ENCODE measurements at regions not wholly inside any gene's neighbourhood (a gene's known extent, or its start where the extent isn't known, plus 50 kb on each side); places are given as distances from the start of the nearest gene placed in this dataset.

DNA sequence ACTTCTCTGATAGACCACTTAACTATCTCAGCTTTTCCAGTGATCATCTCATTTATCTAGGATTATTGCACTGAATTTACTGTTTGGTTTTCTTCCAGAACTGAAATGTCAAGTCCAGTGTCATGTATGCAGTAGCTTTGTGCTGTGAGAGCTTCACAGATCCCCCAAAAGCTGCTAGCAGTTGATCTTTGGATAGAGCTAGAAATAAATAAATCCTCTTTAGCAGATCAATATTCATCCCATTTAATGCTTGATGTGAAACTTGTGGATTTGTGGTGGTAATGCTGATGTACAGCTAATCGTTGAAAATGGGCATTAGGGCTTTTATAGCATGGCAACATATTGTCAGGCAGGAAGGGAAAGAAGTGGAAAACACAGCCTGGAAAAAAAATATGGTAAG lies 509.6 kb upstream of the FAM241A start:
- H3K4me1 ChIP-seq (replicated peaks) = no peaks in the 10 kb centered on the region
- TF ChIP-seq, protein P1, sequence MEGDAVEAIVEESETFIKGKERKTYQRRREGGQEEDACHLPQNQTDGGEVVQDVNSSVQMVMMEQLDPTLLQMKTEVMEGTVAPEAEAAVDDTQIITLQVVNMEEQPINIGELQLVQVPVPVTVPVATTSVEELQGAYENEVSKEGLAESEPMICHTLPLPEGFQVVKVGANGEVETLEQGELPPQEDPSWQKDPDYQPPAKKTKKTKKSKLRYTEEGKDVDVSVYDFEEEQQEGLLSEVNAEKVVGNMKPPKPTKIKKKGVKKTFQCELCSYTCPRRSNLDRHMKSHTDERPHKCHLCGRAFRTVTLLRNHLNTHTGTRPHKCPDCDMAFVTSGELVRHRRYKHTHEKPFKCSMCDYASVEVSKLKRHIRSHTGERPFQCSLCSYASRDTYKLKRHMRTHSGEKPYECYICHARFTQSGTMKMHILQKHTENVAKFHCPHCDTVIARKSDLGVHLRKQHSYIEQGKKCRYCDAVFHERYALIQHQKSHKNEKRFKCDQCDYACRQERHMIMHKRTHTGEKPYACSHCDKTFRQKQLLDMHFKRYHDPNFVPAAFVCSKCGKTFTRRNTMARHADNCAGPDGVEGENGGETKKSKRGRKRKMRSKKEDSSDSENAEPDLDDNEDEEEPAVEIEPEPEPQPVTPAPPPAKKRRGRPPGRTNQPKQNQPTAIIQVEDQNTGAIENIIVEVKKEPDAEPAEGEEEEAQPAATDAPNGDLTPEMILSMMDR (IDR thresholded peaks at IDR 0.05) = no peak
- TF ChIP-seq POLR2AphosphoS5 (IDR thresholded peaks at IDR 0.05) (no peak), POLR2A (IDR thresholded peaks at IDR 0.05) (no peak)
- intact Hi-C loops (cut with DNase I) = loop anchor here (5.0 kb wide), 1 partner anchor 397 kb away; no protein-coding TSS in a partner anchor
- no peaks in the 10 kb centered on the region for H3K9me3 ChIP-seq
- no peaks in the 10 kb centered on the region for H3K36me3 ChIP-seq
- no peak for DNase-seq (ENCODE audit: low spot score)
- H3K4me3 ChIP-seq = no peak overlapping the region
- no peaks in the 10 kb centered on the region for H3K27me3 ChIP-seq (replicated peaks; ENCODE audit: insufficient read depth)
- H3K27ac ChIP-seq = no peak overlapping the region
- WGBS = 80% methylated on average over 1 of the region's 1 CpG

DNA sequence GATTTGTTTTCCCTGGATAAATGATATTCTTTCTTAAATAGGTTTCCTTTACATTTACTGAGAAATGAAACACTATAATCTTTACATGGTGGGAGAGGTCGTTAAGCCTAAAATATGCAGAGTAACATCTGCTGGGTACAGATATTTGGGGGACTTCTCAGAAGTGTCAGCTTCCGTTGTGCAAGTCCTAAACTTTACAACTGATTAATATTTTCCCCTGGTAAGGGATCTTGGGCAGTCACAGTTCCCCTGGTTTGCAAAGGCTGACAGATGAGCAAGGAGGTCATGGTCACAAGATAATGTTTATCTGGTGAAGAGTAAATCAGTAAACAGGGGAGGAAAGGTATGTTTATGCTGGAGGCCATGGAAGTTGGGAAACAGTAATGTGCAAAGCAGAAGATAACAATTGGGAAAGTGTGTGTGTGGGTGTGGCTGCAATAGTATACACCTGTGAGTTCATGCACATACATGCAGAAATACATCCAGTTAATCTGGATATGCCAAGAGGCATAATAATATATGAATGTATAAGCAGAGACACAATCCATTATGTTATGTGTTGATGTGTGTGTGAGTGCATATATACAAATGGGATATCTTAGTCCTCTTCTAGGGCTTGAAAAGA lies 508.2 kb upstream of the FAM241A start:
- TF ChIP-seq POLR2A (IDR thresholded peaks at IDR 0.05) = no peak
- no peak for TF ChIP-seq POLR2AphosphoS5 (IDR thresholded peaks at IDR 0.05)
- TF ChIP-seq, protein P1 (IDR thresholded peaks at IDR 0.05) = no peak
- no peak for DNase-seq (ENCODE audit: low spot score)
- H3K4me3 ChIP-seq = no peak overlapping the region
- H3K4me1 ChIP-seq (replicated peaks) = no peaks in the 10 kb centered on the region
- no peaks in the 10 kb centered on the region for H3K27me3 ChIP-seq (replicated peaks; ENCODE audit: insufficient read depth)
- 25% methylated on average over 2 of the region's 2 CpGs for WGBS
- H3K9me3 ChIP-seq = no peaks in the 10 kb centered on the region
- no peak overlapping the region for H3K27ac ChIP-seq
- intact Hi-C loops (cut with DNase I) = loop anchor here (5.0 kb wide), 1 partner anchor 395 kb away; no protein-coding TSS in a partner anchor
- no peaks in the 10 kb centered on the region for H3K36me3 ChIP-seq

DNA sequence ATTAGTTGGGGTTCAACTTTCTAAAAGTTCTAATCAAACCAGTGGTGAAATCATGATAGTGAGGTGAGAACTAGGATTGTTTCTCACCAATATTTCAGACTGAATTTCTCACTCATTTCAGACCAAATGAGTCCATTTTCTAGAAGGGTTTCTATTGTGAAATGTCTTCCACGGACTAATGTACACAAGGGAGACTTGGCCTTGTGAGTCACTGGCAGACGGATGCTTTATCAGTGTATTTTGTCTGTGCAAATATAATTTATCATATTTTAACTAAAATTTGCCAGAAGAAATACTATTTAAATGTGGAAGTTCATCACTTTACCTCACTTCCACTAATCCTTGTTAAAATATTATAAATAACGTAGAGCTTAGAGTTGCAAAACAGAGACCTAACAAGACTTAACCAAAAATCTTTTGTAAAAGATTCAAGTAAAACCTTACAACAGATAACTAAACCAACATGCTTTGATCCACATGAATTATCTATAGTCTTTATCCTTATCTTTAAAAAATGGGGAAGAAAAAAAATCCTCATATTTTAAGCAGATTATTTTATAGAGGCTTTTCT lies 506.0 kb upstream of the FAM241A start:
- WGBS = 54% methylated on average over 3 of the region's 3 CpGs
- Histone ChIP-seq H3K4me1 (replicated peaks) (no peaks in the 10 kb centered on the region), H3K27me3 (replicated peaks; ENCODE audit: insufficient read depth) (no peaks in the 10 kb centered on the region), H3K9me3 (no peaks in the 10 kb centered on the region), H3K4me3 (no peak overlapping the region), H3K36me3 (no peaks in the 10 kb centered on the region), H3K27ac (no peak overlapping the region)
- intact Hi-C loops (cut with DNase I) = loop anchor here (5.0 kb wide), 1 partner anchor 393 kb away; no protein-coding TSS in a partner anchor
- TF ChIP-seq, protein P1 (IDR thresholded peaks at IDR 0.05) = no peak
- TF ChIP-seq POLR2AphosphoS5 (IDR thresholded peaks at IDR 0.05) (no peak), POLR2A (IDR thresholded peaks at IDR 0.05) (no peak)
- no peak for DNase-seq (ENCODE audit: low spot score)

GRCh38 chr4:111639876-111640275 lies 505.4 kb upstream of the FAM241A start:
- TF ChIP-seq, protein P1 (IDR thresholded peaks at IDR 0.05) = no peak
- TF ChIP-seq POLR2A (IDR thresholded peaks at IDR 0.05) (no peak), POLR2AphosphoS5 (IDR thresholded peaks at IDR 0.05) (no peak)
- Histone ChIP-seq H3K4me1 (replicated peaks) (no peaks in the 10 kb centered on the region), H3K27ac (no peak overlapping the region), H3K36me3 (no peaks in the 10 kb centered on the region), H3K27me3 (replicated peaks; ENCODE audit: insufficient read depth) (no peaks in the 10 kb centered on the region), H3K9me3 (no peaks in the 10 kb centered on the region), H3K4me3 (no peak overlapping the region)
- WGBS = 24% methylated on average over 6 of the region's 6 CpGs
- intact Hi-C loops (cut with DNase I) = loop anchor here (5.0 kb wide), 2 partner anchors 217 to 392 kb away; no protein-coding TSS in a partner anchor
- no peak for DNase-seq (ENCODE audit: low spot score)
